GM12874 (cell line): ENCODE measurements at regions not wholly inside any gene's neighbourhood (a gene's known extent, or its start where the extent isn't known, plus 50 kb on each side); places are given as distances from the start of the nearest gene placed in this dataset.

Experiments used
- CTCF ChIP-seq: IDR thresholded peaks from 2 replicates; pipeline ENCODE4 v1.5.1; 2011; ENCODE audit warnings: low read depth, mild to moderate bottlenecking, control low read depth, low read length, moderate library complexity; ENCODE audit not compliant: insufficient read depth

- TF ChIP-seq CTCF, result no peak
Measured at GRCh38 chr20:61042506-61043385, 209.3 kb upstream of the CDH4 start.

- no peak for TF ChIP-seq CTCF
Measured at GRCh38 chr20:61043681-61044080, 208.4 kb upstream of the CDH4 start.

GRCh38 chr20:61044499-61044898 lies 207.6 kb upstream of the CDH4 start:
- TF ChIP-seq CTCF, result no peak

GRCh38 chr20:61045091-61045490 lies 207.0 kb upstream of the CDH4 start:
- TF ChIP-seq CTCF, result no peak

- TF ChIP-seq CTCF, result no peak
Measured at GRCh38 chr20:61045876-61046585, 206.0 kb upstream of the CDH4 start.

GRCh38 chr20:61046721-61047351 lies 205.2 kb upstream of the CDH4 start:
- TF ChIP-seq CTCF, result no peak

- TF ChIP-seq CTCF, result no peak
Measured at GRCh38 chr20:61047515-61047914, 204.5 kb upstream of the CDH4 start.
